Trophoblast cell (in vitro differentiated cells and primary cell): ENCODE measurements at regions not wholly inside any gene's neighbourhood (a gene's known extent, or its start where the extent isn't known, plus 50 kb on each side); places are given as distances from the start of the nearest gene placed in this dataset.

ENCODE experiments used
- DNase-seq, 2 donors: peaks; one replicate each; pipeline ENCODE4 v3.0.0-alpha.2; 2016
- H2AFZ ChIP-seq: 2 replicates; pipeline ENCODE4 v1.6.1; 2013; ENCODE audit warnings: low read length, moderate library complexity, mild to moderate bottlenecking; ENCODE audit not compliant: insufficient read depth, poor library complexity
- H2AK5ac ChIP-seq: 2 replicates; pipeline ENCODE4 v1.6.1; 2013; ENCODE audit warnings: mild to moderate bottlenecking, low read length
- H2BK120ac ChIP-seq: 2 replicates; pipeline ENCODE4 v1.6.1; 2013; ENCODE audit warnings: low read length, mild to moderate bottlenecking, moderate library complexity; ENCODE audit not compliant: insufficient read depth, poor library complexity
- H2BK12ac ChIP-seq: 2 replicates; pipeline ENCODE4 v1.6.1; 2013; ENCODE audit warnings: mild to moderate bottlenecking, low read length, moderate library complexity
- H2BK5ac ChIP-seq: 2 replicates; pipeline ENCODE4 v1.6.1; 2013; ENCODE audit warnings: low read length, low read depth, moderate library complexity, mild to moderate bottlenecking; ENCODE audit not compliant: poor library complexity
- H3K14ac ChIP-seq: 2 replicates; pipeline ENCODE4 v1.6.1; 2013; ENCODE audit warnings: mild to moderate bottlenecking, low read length
- H3K18ac ChIP-seq: 2 replicates; pipeline ENCODE4 v1.6.1; 2013; ENCODE audit warnings: mild to moderate bottlenecking, low read length
- H3K23ac ChIP-seq: 2 replicates; pipeline ENCODE4 v1.6.1; 2013; ENCODE audit warnings: low read length
- H3K27ac ChIP-seq: 2 replicates; pipeline ENCODE4 v1.5.1; 2013; ENCODE audit warnings: low read depth, mild to moderate bottlenecking, inconsistent platforms, low read length, moderate library complexity
- H3K27me3 ChIP-seq: 2 replicates; pipeline ENCODE4 v1.6.1; 2013; ENCODE audit warnings: inconsistent platforms, mild to moderate bottlenecking, low read length, moderate library complexity; ENCODE audit not compliant: insufficient read depth
- H3K36me3 ChIP-seq, 2 experiments: 1 replicate in 1 of 2; 2 replicates in 1 of 2; pipeline ENCODE4 v1.6.1; 2013; ENCODE audit warnings: low read length in 2 of 2, mild to moderate bottlenecking in 2 of 2, moderate library complexity in 1 of 2; ENCODE audit not compliant: insufficient read depth in 2 of 2, control insufficient read depth in 1 of 2
- H3K4ac ChIP-seq: 2 replicates; pipeline ENCODE4 v1.6.1; 2013; ENCODE audit warnings: low read depth, mild to moderate bottlenecking, low read length, moderate library complexity
- H3K4me1 ChIP-seq, 2 experiments: 1 replicate in 1 of 2; 2 replicates in 1 of 2; pipeline ENCODE4 v1.6.1; 2013; ENCODE audit warnings: low read length in 2 of 2, mild to moderate bottlenecking in 2 of 2, moderate library complexity in 1 of 2; ENCODE audit not compliant: insufficient read depth in 2 of 2, control insufficient read depth in 1 of 2
- H3K4me2 ChIP-seq: 2 replicates; pipeline ENCODE4 v1.6.1; 2013; ENCODE audit warnings: inconsistent platforms, mild to moderate bottlenecking, low read length, moderate library complexity
- H3K4me3 ChIP-seq: 2 replicates; pipeline ENCODE4 v1.5.1; 2013; ENCODE audit warnings: mild to moderate bottlenecking, low read depth, low read length, inconsistent platforms
- H3K79me1 ChIP-seq: one replicate; pipeline ENCODE4 v1.6.1; 2013; ENCODE audit warnings: low read length
- H3K79me2 ChIP-seq: 2 replicates; pipeline ENCODE4 v1.6.1; 2013; ENCODE audit warnings: low read length, mild to moderate bottlenecking; ENCODE audit not compliant: control insufficient read depth, insufficient read depth, poor library complexity
- H3K9ac ChIP-seq: 2 replicates; pipeline ENCODE4 v1.6.1; 2013; ENCODE audit warnings: mild to moderate bottlenecking, low read length
- H3K9me3 ChIP-seq: 2 replicates; pipeline ENCODE4 v1.6.1; 2013; ENCODE audit warnings: low read depth, mild to moderate bottlenecking, control low read depth, inconsistent platforms, low read length; ENCODE audit not compliant: insufficient read depth
- H4K12ac ChIP-seq: 2 replicates; pipeline ENCODE4 v1.6.1; 2013; ENCODE audit warnings: low read depth, mild to moderate bottlenecking, low read length, moderate library complexity
- H4K8ac ChIP-seq: 2 replicates; pipeline ENCODE4 v1.6.1; 2013; ENCODE audit warnings: low read depth, mild to moderate bottlenecking, low read length, moderate library complexity
- H4K91ac ChIP-seq: one replicate; pipeline ENCODE4 v1.6.1; 2013; ENCODE audit warnings: low read depth, mild to moderate bottlenecking, low read length, moderate library complexity
- WGBS: extraction: QIAGEN DNeasy Blood & Tissue Kit; methylation state at CpG from one replicate; pipeline ENCODE4 v1.1.7; 2013; ENCODE audit warnings: missing lambda C conversion rate; ENCODE audit not compliant: insufficient read length, insufficient coverage; ENCODE audit errors: extremely low coverage; 5-methylcytosine and 5-hydroxymethylcytosine counted together

- Histone ChIP-seq H2BK5ac (no peak overlapping the region), H3K23ac (no peak overlapping the region), H3K4ac (no peak overlapping the region), H3K4me3 (no peak overlapping the region), H4K91ac (no peak overlapping the region), H4K12ac (no peak overlapping the region), H3K14ac (peak overlapping the region; percentile 20), H3K9me3 (no peaks in the 10 kb centered on the region), H2BK12ac (peak overlapping the region; percentile 84), H3K36me3 (no peaks in the 10 kb centered on the region), H3K79me2 (no peaks in the 10 kb centered on the region), H2BK120ac (no peak overlapping the region), H4K8ac (no peak overlapping the region), H3K79me1 (peaks cover under 1% of the 10 kb centered on the region), H3K4me1 (peaks cover 4% of the 10 kb centered on the region in 2 experiments), H2AK5ac (peak overlapping the region; percentile 70), H3K4me2 (no peak overlapping the region), H3K27ac (no peak overlapping the region), H3K18ac (no peak overlapping the region), H3K9ac (no peak overlapping the region), H3K27me3 (no peaks in the 10 kb centered on the region), H2AFZ (no peak overlapping the region)
- DNase-seq, result peak in 1 of 2 donors; percentile 30
- WGBS, result 100% methylated on average over 1 of the region's 7 CpGs
Measured at GRCh38 chr1:229068270-229068987, 202.5 kb upstream of the RAB4A start.

- no peaks in the 10 kb centered on the region for H3K79me2 ChIP-seq
- H3K23ac ChIP-seq, result no peak overlapping the region
- no peak overlapping the region for H3K4ac ChIP-seq
- no peaks in the 10 kb centered on the region for H3K36me3 ChIP-seq
- no peak overlapping the region for H3K14ac ChIP-seq
- no peak overlapping the region for H2BK5ac ChIP-seq
- no peaks in the 10 kb centered on the region for H3K9me3 ChIP-seq
- H3K18ac ChIP-seq, result no peak overlapping the region
- no peak overlapping the region for H3K4me2 ChIP-seq
- no peak for DNase-seq
- peaks cover 4% of the 10 kb centered on the region in 2 experiments for H3K4me1 ChIP-seq
- H4K12ac ChIP-seq, result no peak overlapping the region
- no peak overlapping the region for H2AFZ ChIP-seq
- H3K4me3 ChIP-seq, result no peak overlapping the region
- no peak overlapping the region for H2AK5ac ChIP-seq
- H3K9ac ChIP-seq, result no peak overlapping the region
- no peak overlapping the region for H2BK120ac ChIP-seq
- no peak overlapping the region for H4K91ac ChIP-seq
- H3K79me1 ChIP-seq, result peaks cover 2% of the 10 kb centered on the region
- no peak overlapping the region for H4K8ac ChIP-seq
- no peak overlapping the region for H2BK12ac ChIP-seq
- H3K27me3 ChIP-seq, result no peaks in the 10 kb centered on the region
- no peak overlapping the region for H3K27ac ChIP-seq
Measured at GRCh38 chr1:229069176-229069575, 201.7 kb upstream of the RAB4A start.

GRCh38 chr1:229070168-229070567 lies 200.7 kb upstream of the RAB4A start:
- Histone ChIP-seq H3K4me2 (no peak overlapping the region), H4K91ac (no peak overlapping the region)
- WGBS, result no CpG with 5 or more reads among the region's 5 CpGs

DNA sequence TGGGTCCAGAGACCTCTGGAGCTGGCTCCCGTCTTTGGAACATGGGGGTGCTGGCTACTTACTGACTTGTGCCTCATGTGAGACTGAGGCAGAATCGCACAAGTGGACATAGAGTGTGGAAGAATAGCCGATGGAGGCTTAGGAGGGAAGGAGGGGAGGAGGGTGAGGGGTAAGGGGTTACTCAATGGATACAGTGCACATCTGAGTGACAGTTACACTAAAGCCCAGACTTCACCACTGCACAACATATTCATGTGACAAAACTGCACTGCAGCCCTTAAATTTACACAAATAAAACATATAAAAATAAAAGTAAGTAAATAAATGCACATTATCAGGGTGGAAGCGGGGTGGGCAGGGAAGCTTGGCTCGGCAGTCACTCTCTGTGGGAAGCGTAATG lies 197.7 kb upstream of the RAB4A start:
- no peak overlapping the region for H2AFZ ChIP-seq
- H3K18ac ChIP-seq, result no peak overlapping the region
- no peak for DNase-seq
- no peak overlapping the region for H2AK5ac ChIP-seq
- no peak overlapping the region for H3K9ac ChIP-seq
- no peaks in the 10 kb centered on the region for H3K36me3 ChIP-seq
- H3K4me3 ChIP-seq, result no peak overlapping the region
- no peak overlapping the region for H2BK120ac ChIP-seq
- peak overlapping the region; percentile 2 for H4K91ac ChIP-seq
- H2BK5ac ChIP-seq, result no peak overlapping the region
- H3K14ac ChIP-seq, result no peak overlapping the region
- no peaks in the 10 kb centered on the region for H3K27me3 ChIP-seq
- H3K79me2 ChIP-seq, result no peaks in the 10 kb centered on the region
- H4K12ac ChIP-seq, result no peak overlapping the region
- WGBS, result no CpG with 5 or more reads among the region's 6 CpGs
- peaks cover 2 to 5% of the 10 kb centered on the region in 2 experiments for H3K4me1 ChIP-seq
- H3K4ac ChIP-seq, result no peak overlapping the region
- H2BK12ac ChIP-seq, result peak overlapping the region; percentile 64
- H3K79me1 ChIP-seq, result peaks cover 2% of the 10 kb centered on the region
- H3K9me3 ChIP-seq, result no peaks in the 10 kb centered on the region
- no peak overlapping the region for H3K23ac ChIP-seq
- no peak overlapping the region for H4K8ac ChIP-seq
- no peak overlapping the region for H3K27ac ChIP-seq
- H3K4me2 ChIP-seq, result no peak overlapping the region

More at GRCh38 chr1:229070168-229070567, 200.7 kb upstream of the RAB4A start:
- Histone ChIP-seq H3K4ac (no peak overlapping the region), H3K4me3 (no peak overlapping the region), H4K8ac (no peak overlapping the region), H2BK120ac (no peak overlapping the region), H2AK5ac (no peak overlapping the region), H3K4me1 (peaks cover 2% of the 10 kb centered on the region in 2 experiments), H3K79me1 (peaks cover 2% of the 10 kb centered on the region), H3K23ac (no peak overlapping the region), H3K9ac (no peak overlapping the region), H2AFZ (no peak overlapping the region), H3K9me3 (no peaks in the 10 kb centered on the region), H3K36me3 (no peaks in the 10 kb centered on the region), H3K27ac (no peak overlapping the region), H3K27me3 (no peaks in the 10 kb centered on the region), H3K14ac (no peak overlapping the region), H3K18ac (no peak overlapping the region), H3K79me2 (no peaks in the 10 kb centered on the region), H4K12ac (no peak overlapping the region), H2BK12ac (no peak overlapping the region), H2BK5ac (no peak overlapping the region)
- DNase-seq, result peak; percentile 46 to 64
